K562 (cell line): ENCODE measurements at regions not wholly inside any gene's neighbourhood (a gene's known extent, or its start where the extent isn't known, plus 50 kb on each side); places are given as distances from the start of the nearest gene placed in this dataset.

Source experiments
- BCOR ChIP-seq: fragments of 450-650 bp; IDR thresholded peaks from 2 replicates; pipeline ENCODE4 v1.6.1; 2016
- CTCF ChIP-seq, 3 experiments: IDR thresholded peaks in 2 of 3; conservative IDR thresholded peaks in 1 of 3; 2 replicates each; pipeline ENCODE4 v1.5.1; 2011 to 2012; ENCODE audit warnings: low read length in 3 of 3, mild to moderate bottlenecking in 3 of 3, control low read depth in 2 of 3, improper control_type of control experiment in 1 of 3, inconsistent platforms in 1 of 3, low read depth in 1 of 3, mixed read lengths in 1 of 3, moderate library complexity in 1 of 3; ENCODE audit not compliant: insufficient read depth in 2 of 3
- MAX ChIP-seq: sonication (generic); formaldehyde crosslinking; IDR thresholded peaks from 2 replicates; pipeline ENCODE4 v1.9.0; 2022; ENCODE audit warnings: mild to moderate bottlenecking, missing genetic modification reagents
- MYBL2 ChIP-seq, 2 experiments: fragments of 450-650 bp in 1 of 2; sonication (generic) in 1 of 2; formaldehyde crosslinking in 1 of 2; IDR thresholded peaks; 2 replicates each; pipeline versions ENCODE4 v1.6.1 to v1.8.1; 2017 to 2022; ENCODE audit warnings: borderline replicate concordance in 1 of 2, inconsistent platforms in 1 of 2, low read depth in 1 of 2, mild to moderate bottlenecking in 1 of 2, missing genetic modification reagents in 1 of 2, moderate library complexity in 1 of 2
- POLR2A ChIP-seq: fragments of 450-650 bp; conservative IDR thresholded peaks from 2 replicates; pipeline ENCODE4 v1.6.1; 2016
- POLR2AphosphoS2 ChIP-seq: IDR thresholded peaks from 2 replicates; pipeline ENCODE4 v1.6.1; 2012; ENCODE audit warnings: low read length, improper control_type of control experiment
- WHSC1 ChIP-seq: IDR thresholded peaks from one replicate; pipeline ENCODE4 v1.6.1; 2012; ENCODE audit warnings: low read length, control low read depth, inconsistent platforms
- ZNF354B ChIP-seq: fragments of 250-450 bp; sonication (Bioruptor Pico); IDR thresholded peaks from 2 replicates; pipeline ENCODE4 v1.4.0; 2020
- TF ChIP-seq, protein P1 (sequence below): sonication (generic); formaldehyde crosslinking; IDR thresholded peaks from 2 replicates; pipeline ENCODE4 v1.8.0; 2022; ENCODE audit warnings: mild to moderate bottlenecking, missing genetic modification reagents

- TF ChIP-seq MAX, result no peak
- TF ChIP-seq CTCF (IDR thresholded peaks at IDR 0.05 in 2 of 3, conservative IDR thresholded peaks at IDR 0.05 in 1 of 3; ENCODE audit: insufficient read depth in 2 of 3, low read depth in 1 of 3, low read length in 3 of 3), result no peak
- TF ChIP-seq MYBL2 (IDR thresholded peaks at IDR 0.05; ENCODE audit: low read depth), result no peak
- TF ChIP-seq MYBL2 (CRISPR knock-in tag; IDR thresholded peaks at IDR 0.05; ENCODE audit: borderline replicate concordance), result no peak
- TF ChIP-seq ZNF354B, result no peak
- no peak for TF ChIP-seq POLR2A
- no peak for TF ChIP-seq BCOR
- TF ChIP-seq WHSC1, result no peak
- no peak for TF ChIP-seq POLR2AphosphoS2
- TF ChIP-seq, protein P1, sequence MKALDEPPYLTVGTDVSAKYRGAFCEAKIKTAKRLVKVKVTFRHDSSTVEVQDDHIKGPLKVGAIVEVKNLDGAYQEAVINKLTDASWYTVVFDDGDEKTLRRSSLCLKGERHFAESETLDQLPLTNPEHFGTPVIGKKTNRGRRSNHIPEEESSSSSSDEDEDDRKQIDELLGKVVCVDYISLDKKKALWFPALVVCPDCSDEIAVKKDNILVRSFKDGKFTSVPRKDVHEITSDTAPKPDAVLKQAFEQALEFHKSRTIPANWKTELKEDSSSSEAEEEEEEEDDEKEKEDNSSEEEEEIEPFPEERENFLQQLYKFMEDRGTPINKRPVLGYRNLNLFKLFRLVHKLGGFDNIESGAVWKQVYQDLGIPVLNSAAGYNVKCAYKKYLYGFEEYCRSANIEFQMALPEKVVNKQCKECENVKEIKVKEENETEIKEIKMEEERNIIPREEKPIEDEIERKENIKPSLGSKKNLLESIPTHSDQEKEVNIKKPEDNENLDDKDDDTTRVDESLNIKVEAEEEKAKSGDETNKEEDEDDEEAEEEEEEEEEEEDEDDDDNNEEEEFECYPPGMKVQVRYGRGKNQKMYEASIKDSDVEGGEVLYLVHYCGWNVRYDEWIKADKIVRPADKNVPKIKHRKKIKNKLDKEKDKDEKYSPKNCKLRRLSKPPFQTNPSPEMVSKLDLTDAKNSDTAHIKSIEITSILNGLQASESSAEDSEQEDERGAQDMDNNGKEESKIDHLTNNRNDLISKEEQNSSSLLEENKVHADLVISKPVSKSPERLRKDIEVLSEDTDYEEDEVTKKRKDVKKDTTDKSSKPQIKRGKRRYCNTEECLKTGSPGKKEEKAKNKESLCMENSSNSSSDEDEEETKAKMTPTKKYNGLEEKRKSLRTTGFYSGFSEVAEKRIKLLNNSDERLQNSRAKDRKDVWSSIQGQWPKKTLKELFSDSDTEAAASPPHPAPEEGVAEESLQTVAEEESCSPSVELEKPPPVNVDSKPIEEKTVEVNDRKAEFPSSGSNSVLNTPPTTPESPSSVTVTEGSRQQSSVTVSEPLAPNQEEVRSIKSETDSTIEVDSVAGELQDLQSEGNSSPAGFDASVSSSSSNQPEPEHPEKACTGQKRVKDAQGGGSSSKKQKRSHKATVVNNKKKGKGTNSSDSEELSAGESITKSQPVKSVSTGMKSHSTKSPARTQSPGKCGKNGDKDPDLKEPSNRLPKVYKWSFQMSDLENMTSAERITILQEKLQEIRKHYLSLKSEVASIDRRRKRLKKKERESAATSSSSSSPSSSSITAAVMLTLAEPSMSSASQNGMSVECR (CRISPR knock-in tag), result no peak
Measured at GRCh38 chr5:30413540-30413939, 779.9 kb upstream of the CDH6 start.
